Renal cortex interstitium (tissue), 11 donors: ENCODE measurements at regions not wholly inside any gene's neighbourhood (a gene's known extent, or its start where the extent isn't known, plus 50 kb on each side); places are given as distances from the start of the nearest gene placed in this dataset.

Experiments
- DNase-seq, 11 donors: peaks; one replicate each; pipeline ENCODE4 v3.0.0-alpha.2; 2013; ENCODE audit warnings: low read depth in 9 of 11, low spot score in 4 of 11; ENCODE audit errors: extremely low read depth in 1 of 11

DNA sequence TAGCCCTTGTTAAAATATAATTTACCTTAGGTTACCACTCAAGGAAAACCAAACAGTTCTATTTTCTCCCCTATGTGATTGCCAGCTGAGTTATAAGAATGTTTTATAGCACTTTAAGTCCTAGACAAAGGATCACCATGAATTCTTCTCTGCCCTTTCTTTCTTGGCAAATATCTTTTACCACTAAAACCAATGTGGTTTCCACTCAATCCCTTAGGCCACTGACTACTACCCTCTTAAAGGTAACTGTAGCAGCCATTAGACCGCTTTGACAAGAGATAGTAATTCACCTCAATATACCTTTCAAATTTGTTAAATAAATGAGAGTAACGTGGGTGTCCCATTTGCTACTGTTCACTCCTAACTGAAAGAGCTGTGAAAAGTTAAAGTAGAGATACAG, 307.9 kb upstream of the PRMT6 start:
- no peak for DNase-seq

DNA sequence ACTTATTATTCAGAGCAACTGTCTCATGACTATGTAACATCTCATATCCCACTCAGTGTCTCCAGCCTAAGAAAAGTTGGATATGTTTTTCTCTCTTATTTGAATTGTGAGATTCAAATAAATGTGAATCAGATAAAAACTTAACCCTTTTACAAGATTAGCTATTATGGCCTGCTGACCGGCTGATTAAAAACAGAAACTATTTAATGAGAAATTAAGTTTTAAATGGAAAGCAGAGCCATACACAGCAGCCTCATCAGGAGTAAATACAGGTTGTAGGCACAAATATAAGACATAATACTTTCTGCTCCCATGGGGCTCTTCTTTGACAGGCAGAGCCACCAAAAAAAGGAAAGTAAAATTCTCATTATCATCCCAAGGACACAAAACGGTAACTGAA, 307.0 kb upstream of the PRMT6 start:
- no peak for DNase-seq

DNA sequence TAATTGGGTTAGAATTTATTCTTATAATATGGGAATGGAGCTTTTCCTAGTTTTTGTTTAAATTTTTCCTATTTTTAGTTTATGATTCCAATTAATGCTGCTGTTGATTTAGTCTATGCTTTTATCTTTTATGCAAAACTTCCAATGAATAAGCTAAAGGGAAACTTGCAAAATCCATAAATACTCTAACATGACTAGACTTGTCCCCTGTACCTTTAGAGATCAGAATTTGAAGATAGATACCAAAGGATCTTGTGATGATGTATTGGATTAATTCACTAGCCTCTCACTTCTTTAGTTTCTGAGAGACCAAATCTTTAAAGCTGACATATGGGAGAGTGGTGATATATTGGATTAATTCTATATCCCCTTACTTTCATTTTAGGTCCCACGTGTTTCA, 306.6 kb upstream of the PRMT6 start:
- no peak for DNase-seq

DNA sequence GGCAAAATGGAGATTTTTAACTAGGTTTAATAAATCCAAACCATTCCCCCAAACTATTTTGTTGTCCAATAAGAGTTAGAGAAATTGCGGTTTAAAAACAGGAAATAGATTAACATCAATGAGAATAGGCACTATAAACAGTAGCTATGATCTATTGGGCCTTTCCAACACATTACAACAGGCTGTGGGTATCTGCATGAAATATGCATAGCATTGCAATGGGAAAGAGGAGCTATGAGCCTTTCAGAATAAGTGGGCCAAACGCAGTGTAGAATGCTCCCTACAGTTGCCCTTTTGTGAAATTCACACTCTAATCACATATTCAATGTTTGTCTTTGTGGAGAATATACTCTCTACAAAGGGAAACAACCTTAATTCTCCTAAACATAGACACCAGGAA, 305.5 kb upstream of the PRMT6 start:
- no peak for DNase-seq

DNA sequence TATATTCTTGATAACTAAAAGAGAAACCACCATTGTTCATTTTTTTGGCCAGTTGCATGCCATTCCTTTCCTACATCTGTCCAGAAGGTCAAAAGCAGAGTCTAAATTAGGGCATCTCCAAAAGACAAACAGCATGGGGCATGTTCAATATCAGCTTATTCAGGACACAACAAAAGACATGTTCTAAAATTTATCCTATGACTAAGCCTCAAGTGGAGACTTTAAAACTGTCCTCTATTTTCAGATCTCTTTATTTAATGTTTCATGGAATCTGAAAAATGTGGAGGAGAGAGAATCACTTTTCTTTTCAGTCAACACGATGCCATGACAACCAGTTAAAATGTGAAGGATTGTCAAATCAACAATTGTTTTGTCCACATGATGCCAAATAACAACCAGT, 303.4 kb upstream of the PRMT6 start:
- no peak for DNase-seq

DNA sequence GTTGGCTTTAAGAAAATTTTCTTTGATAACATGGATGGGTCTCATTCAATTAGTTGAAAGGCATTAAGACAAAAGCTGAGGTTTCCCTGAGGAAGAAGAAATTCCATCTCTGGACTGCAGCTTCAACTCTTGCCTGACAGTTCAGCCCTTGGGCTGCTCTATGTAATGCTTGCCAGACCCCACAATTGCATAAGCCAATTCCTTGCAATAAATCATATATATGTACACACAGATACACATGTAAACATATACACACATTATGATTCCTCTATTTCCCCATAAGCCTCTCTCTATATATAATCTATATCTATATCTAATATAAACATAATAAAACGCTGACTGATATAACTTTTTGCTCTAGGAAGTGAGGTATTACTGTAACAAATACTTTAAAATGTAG, 301.5 kb upstream of the PRMT6 start:
- DNase-seq: no peak

DNA sequence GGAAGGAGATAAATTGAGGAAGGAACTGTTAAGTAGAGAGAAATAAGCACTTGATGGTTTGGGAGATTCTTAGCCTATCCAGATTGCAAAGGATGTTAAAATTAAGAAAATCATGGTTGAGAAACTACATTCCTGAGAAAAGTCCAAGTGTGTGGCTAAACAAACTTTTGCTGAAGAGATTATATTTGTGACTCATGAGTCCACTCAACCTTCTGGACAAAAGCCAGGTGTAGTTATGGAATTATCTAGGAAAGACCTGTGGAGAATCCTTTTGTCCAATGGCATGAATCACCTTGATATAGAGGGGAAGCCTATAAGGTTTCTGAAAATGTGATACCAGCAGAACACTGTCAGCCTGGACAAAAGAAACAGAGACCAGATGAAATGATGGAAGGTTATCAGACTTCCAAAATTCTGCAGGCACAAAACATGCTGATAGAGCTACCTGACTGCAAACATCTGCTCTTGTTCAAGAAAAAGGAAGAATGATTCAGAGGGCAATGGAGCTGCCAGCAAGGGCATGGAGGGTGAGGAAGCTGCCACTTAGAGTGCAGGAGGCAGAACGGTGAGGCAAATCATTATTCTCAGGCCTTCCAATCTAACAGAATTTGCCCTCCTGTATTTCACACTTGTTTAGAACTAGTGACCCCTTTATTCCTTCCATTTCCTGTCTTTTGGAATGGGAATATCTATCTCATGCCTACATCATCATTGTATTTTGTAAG, 300.6 kb upstream of the PRMT6 start:
- DNase-seq: no peak

DNA sequence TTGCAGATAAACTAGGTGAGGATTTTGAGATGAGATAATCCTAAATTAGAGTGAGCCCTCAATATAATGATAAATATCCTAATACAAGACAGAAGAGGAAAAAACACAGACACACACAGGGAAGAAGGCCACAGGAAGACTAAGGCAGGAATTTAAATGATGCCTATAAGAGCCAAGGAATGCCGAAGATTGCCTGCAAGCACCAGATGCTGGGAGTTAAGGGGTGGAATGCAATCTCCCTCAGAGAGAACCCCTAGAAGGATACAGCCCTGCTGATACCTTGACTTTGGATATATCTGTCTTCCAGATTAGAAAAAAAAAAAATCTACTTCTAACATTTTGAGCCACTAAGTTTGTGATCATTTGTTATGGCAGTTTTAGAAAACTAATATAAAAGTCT, 299.7 kb upstream of the PRMT6 start:
- DNase-seq: no peak

DNA sequence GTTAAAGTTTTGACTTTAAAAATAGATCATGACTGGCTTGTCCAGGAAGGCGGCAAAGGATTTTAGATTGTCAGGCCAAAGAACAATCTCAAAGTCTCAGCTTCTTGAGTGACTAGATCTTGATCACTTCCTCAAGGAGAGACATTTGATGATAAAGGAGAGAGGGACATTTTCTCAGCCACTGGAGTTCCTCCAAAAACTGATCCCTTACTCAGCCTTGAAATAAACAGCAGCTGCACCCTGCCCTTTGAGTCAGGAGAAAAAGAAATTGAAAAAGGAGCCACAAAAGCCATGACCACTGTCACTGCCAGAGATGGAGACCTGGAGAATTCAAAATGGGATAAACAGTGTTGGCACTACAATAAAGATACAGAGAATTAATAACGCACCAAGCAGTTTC, 288.4 kb upstream of the PRMT6 start:
- no peak for DNase-seq

DNA sequence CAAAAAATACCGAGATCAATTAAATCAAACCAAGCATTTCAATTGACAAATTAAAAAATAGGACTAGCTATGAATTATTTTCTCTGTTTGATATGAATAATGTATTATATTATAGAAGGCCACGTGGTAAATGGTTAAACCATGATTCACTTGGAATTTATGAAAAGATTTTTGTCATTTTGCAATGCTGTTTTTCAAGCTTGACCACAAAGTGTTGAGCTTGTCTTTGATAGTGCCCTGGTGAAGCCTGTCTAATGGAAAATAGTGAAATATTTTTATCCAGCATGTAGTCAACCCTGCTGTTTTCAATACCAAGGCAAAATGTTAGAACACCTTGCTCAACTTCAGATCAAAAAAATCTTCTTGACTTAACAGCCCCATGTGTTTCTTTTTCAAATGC, 288.0 kb upstream of the PRMT6 start:
- no peak for DNase-seq

DNA sequence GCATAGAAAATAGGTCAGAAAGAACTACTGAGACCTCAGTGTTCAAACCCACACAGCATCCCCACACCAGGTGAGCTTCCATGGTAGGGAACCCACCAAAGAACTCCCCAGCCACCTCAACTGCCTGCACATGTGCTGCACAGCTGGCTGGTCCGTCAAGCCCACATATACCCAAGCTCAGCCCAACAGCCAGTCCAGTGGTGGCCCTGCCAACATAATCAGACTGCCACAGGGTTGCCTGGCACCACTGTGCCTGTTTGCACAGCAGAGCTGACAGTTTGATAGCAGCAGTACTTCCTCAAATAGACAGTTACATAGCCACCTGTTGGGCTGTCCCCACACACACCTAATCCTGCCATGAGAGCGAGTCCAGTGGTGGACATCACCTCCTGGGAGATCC, 283.3 kb upstream of the PRMT6 start:
- DNase-seq: no peak

DNA sequence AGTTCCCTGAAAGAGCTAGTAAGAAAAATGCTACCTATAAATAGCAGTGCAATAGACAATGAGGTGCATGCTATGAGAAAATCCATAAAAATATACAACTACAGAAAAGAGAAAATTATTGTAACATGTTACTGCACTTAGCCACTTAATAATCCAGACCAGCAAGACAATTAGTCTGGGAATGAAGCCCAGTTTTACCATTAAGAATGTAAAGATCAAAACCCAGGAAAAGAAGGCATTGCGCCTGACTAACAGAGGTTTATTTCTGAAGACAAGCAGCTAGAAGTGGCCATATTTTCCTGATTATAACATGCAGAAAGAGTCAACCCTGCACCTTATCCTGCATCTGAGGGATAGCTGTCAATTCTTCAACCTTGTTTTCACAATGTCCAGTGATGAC, 276.4 kb upstream of the PRMT6 start:
- no peak for DNase-seq

DNA sequence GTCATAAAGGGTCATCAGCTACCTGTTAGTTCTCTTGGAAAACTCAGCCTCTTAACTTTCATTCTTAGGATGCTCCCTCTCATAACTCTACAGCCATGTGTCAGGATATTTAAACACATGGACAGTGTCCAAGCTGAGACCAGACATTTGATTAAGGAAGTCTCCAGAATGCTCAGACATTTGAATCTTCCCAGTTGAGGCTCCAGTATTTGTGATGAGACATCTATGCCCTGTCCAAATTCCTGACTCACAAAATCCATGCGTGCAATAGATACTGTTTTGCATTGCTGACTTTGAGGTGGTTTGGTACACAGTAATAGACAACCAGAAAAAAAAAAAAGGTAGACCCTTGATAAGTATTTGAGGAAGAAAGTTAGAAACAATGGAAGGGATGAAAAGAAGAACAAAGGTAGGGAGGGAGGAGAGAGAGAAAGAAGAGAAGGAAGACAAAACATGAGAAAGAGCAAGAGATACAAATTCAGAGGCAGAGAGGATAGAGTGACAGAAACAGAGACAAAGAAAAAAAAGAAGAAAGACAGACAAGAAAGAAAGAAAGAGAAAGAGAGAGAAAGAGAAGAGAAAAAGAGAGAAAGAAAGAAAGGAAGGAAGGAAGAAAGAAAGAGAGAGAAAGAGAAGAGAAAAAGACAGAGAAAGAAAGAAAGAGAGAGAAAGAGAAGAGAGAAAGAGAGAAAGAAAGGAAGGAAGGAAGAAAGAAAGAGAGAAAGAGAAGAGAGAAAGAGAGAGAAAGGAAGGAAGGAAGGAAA, 275.5 kb upstream of the PRMT6 start:
- DNase-seq: no peak

DNA sequence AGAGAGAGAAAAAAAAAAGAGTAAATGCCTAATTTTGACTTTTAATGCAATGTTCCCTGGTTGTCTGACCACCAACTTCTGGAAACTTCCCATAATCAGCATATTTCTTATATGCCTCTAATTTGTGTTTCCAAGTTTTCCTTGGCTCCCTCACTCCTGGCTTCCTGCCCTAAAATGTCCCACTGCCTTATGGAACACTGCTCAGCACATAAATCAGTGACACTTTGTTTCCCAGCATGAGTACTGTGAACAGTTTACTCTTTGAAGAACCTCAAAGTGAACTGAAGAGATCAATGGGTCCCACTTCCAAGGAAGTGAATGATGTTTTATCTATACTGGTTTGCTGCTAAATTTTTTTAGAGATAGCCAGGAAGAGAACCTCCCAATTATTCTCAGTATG, 271.3 kb upstream of the PRMT6 start:
- peak in 4 of 11 donors; percentile 3 to 31 (median 10) for DNase-seq

DNA sequence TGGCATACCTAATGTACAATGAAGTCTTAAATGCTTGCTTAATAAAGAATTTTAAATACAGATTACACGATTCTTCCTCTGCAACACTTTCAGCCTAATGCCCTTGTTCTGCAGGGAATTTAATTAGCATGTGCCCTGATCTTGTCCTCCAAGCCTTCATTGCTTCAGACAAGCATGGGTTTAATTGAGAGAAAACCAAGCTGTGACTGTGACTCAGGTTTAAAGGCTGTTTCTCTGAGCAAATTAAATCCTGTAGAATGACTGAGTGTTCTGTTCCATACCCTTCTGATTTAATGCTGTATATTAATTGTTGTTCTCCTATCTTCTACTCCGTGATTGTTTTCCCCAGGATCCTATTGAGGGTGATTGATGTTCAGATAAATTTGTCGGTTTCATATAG, 269.0 kb upstream of the PRMT6 start:
- no peak for DNase-seq

DNA sequence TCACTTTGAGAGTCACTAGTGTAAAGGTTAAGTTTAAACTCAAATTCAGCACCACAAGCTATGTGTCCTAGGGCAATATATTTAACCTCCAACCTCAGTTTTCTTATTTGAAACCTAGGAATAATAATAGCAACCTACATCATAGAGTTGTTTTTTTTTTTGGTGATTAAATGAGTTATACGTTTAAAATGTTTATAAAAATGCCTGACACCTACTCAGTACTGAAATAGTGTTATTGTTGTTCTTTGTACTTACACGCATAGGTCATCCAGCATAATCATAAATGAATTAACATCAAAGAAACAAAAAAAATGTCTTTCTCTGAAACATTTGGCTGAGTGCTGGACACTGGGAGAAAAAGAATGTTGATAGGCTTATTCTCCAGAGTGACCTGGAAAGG, 266.8 kb upstream of the PRMT6 start:
- no peak for DNase-seq

DNA sequence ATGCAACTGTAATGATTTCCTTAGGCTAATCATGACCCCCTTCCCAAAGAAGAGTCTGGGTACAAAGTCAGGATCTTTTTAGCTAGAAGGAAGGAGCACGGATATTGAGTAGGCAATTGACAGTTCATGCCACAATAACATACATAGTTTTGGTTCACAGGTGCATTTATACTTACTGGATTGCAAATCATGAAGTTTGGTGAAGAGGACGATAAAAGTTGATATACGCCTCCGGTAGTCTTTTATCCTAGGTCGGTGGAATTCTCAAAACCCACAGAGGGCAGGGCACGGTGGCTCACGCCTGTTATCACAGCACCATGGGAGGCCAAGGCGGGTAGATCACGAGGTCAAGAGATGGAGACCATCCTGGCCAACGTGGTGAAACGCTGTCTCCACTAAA, 265.4 kb upstream of the PRMT6 start:
- DNase-seq: no peak

DNA sequence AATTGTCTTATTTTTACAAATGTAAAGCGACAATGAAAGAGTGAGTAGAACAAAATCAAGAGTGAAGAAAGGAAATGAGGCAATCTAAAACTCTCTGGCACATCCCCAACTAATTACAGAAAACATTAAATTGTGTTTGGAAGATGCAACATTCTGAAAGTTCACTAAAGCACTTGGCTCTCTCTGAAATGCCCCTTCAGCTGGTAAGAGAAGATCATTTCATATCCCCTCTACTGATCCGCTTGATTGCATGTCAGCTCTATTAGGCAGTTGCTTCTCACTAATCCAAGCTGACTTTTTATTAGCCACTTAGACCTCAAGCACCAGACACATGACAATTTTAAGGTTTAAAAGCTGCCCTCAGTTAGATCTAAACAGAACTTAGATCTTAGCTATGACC, 262.8 kb upstream of the PRMT6 start:
- no peak for DNase-seq

DNA sequence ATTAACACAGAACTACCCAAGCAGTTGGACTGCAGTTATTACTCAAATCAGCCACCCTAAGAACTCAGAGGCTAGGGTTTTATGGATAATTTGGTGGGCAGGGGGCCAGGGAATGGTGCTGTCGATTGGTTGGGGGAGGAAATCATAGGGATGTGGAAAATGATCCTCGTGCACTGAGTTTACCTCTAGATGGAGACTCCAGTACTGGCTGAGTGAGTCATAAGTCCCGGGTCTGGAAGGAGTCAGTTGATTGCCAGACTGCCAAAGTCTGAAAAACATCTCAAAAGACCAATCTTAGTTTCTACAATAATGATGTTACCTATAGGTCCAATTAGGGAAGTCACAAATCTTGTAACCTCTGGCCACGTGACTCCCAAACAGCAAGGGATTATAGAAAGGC, 257.5 kb upstream of the PRMT6 start:
- no peak for DNase-seq

DNA sequence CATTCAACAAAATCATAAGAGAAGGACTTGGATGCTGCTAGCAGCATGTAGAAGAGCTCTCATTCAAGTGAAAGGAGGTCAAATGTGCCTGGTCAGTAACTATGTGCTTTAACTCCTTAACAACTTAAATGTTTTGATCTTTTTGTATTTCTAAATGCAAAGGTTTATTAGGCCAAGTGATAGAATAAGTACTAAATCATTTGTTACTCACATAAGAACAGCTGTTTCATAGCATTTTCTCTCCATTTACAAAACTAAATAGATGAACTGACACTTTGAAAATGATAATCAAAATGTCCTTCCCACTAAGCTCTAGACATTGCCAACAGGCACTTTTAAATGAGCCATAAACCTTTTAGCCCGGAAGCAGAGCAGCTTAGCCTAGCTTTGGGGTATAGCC, 254.3 kb upstream of the PRMT6 start:
- no peak for DNase-seq

DNA sequence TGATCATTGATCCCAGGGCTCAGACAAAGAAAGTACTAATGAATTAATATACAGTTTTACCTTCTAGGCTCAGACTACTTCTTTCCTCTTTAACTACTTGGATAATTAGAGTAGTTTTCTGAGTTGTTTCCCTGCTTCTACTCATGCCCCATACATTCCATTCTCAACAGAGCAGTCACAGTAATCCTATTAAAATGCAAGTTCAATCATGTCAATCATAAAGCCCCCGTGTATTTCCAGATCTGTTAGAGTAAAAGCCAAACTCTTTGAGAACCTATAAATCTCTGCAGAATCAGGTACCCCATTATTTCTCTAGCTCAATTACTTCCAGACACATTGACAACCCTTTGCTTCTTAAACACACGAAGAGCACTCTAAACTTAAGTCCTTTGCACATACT, 242.1 kb upstream of the PRMT6 start:
- no peak for DNase-seq
